ENCODE measurements at regions not wholly inside any gene's neighbourhood (a gene's known extent, or its start where the extent isn't known, plus 50 kb on each side); places are given as distances from the start of the nearest gene placed in this dataset.

DNA sequence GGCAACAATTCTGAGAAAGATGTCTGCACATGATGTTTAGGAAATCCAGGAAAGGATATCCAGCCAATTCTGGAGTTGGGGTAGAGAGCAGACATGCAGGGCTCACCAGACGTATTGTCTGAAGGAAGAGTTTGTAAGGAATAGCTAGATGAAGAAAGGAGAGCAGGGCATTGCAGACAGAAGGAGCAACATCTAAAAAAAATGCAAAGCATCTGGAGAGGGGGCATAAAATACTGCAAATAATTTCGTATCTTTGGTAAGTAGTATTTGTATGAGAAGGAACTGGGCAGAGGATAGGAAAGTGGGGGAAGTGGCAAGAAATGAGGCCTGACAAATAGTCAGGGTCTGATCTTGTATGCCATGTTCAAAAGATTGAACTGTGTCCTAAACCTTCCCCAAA, 74.8 kb downstream of the MACIR start:
- Mint-ChIP-seq H3K27ac (ENCODE audit: unreplicated experiment) (no peak overlapping the region), H3K36me3 (ENCODE audit: low read depth, unreplicated experiment) (no peaks in the 10 kb centered on the region), H3K4me3 (ENCODE audit: unreplicated experiment) (no peak overlapping the region), H3K9me3 (ENCODE audit: unreplicated experiment) (no peaks in the 10 kb centered on the region), H3K4me1 (ENCODE audit: low read depth, unreplicated experiment) (no peaks in the 10 kb centered on the region), H3K27me3 (ENCODE audit: low read depth, unreplicated experiment) (peaks cover 5% of the 10 kb centered on the region)
- no peak overlapping the region for H3K4me2 ChIP-seq (ENCODE audit: low read length)
- H3K9ac ChIP-seq (ENCODE audit: low read length): no peak overlapping the region
- TF ChIP-seq, protein P1, sequence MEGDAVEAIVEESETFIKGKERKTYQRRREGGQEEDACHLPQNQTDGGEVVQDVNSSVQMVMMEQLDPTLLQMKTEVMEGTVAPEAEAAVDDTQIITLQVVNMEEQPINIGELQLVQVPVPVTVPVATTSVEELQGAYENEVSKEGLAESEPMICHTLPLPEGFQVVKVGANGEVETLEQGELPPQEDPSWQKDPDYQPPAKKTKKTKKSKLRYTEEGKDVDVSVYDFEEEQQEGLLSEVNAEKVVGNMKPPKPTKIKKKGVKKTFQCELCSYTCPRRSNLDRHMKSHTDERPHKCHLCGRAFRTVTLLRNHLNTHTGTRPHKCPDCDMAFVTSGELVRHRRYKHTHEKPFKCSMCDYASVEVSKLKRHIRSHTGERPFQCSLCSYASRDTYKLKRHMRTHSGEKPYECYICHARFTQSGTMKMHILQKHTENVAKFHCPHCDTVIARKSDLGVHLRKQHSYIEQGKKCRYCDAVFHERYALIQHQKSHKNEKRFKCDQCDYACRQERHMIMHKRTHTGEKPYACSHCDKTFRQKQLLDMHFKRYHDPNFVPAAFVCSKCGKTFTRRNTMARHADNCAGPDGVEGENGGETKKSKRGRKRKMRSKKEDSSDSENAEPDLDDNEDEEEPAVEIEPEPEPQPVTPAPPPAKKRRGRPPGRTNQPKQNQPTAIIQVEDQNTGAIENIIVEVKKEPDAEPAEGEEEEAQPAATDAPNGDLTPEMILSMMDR (IDR thresholded peaks at IDR 0.05; ENCODE audit: insufficient read depth, low read depth, low read length): no peak
- no peak for TF ChIP-seq EZH2 (IDR thresholded peaks at IDR 0.05; ENCODE audit: insufficient read depth, low read length)
- H3K27ac ChIP-seq (ENCODE audit: low read depth, low read length): no peak overlapping the region
- peak; percentile 20 for FAIRE-seq
- no peaks in the 10 kb centered on the region for H3K27me3 ChIP-seq (ENCODE audit: insufficient read depth, low read length)
- H3K36me3 ChIP-seq (ENCODE audit: insufficient read depth, low read length): no peaks in the 10 kb centered on the region
- no peak overlapping the region for H2AFZ ChIP-seq (ENCODE audit: low read depth, low read length)
- DNase-seq (ENCODE audit: low read depth): no peak
- H3K9me3 ChIP-seq (ENCODE audit: insufficient read depth, low read depth, low read length): no peaks in the 10 kb centered on the region
- no peaks in the 10 kb centered on the region for H3K4me1 ChIP-seq (ENCODE audit: insufficient read depth, low read length)
- no peak overlapping the region for H3K4me3 ChIP-seq (ENCODE audit: insufficient read depth, low read depth, low read length)
- H4K20me1 ChIP-seq (ENCODE audit: insufficient read depth, low read length): no peaks in the 10 kb centered on the region
- no peaks in the 10 kb centered on the region for H3K79me2 ChIP-seq (ENCODE audit: insufficient read depth, low read length)

DNA sequence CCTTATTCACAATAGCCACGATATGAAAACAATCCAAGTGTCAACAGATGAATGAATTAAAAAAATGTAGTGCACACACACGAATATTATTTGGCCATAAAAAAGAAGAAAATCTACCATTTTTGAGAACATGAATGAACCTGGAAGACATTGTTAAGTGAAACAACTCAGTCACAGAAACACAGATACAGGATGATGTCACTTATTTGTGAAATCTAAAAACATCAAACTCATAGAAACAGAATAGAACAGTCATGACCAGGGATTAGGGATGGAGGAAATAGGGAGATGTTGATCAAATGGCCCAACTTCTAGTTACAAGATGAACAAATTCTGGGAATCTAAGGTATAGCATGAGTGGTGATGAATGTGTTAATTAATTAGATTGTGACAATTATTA, 72.3 kb downstream of the MACIR start:
- Histone ChIP-seq H3K27me3 (ENCODE audit: insufficient read depth, low read length) (no peaks in the 10 kb centered on the region), H3K4me1 (ENCODE audit: insufficient read depth, low read length) (no peaks in the 10 kb centered on the region), H3K79me2 (ENCODE audit: insufficient read depth, low read length) (no peaks in the 10 kb centered on the region), H3K36me3 (ENCODE audit: insufficient read depth, low read length) (no peaks in the 10 kb centered on the region), H3K4me3 (ENCODE audit: insufficient read depth, low read depth, low read length) (no peak overlapping the region), H2AFZ (ENCODE audit: low read depth, low read length) (no peak overlapping the region), H4K20me1 (ENCODE audit: insufficient read depth, low read length) (no peaks in the 10 kb centered on the region), H3K4me2 (ENCODE audit: low read length) (no peak overlapping the region), H3K9me3 (ENCODE audit: insufficient read depth, low read depth, low read length) (no peaks in the 10 kb centered on the region), H3K9ac (ENCODE audit: low read length) (no peak overlapping the region), H3K27ac (ENCODE audit: low read depth, low read length) (no peak overlapping the region)
- Mint-ChIP-seq H3K36me3 (ENCODE audit: low read depth, unreplicated experiment) (no peaks in the 10 kb centered on the region), H3K9me3 (ENCODE audit: unreplicated experiment) (no peaks in the 10 kb centered on the region), H3K4me1 (ENCODE audit: low read depth, unreplicated experiment) (no peaks in the 10 kb centered on the region), H3K27ac (ENCODE audit: unreplicated experiment) (no peak overlapping the region), H3K27me3 (ENCODE audit: low read depth, unreplicated experiment) (peaks cover 5% of the 10 kb centered on the region), H3K4me3 (ENCODE audit: unreplicated experiment) (no peak overlapping the region)
- DNase-seq (ENCODE audit: low read depth) (no peak), FAIRE-seq (no peak)
- TF ChIP-seq, protein P1 (IDR thresholded peaks at IDR 0.05; ENCODE audit: insufficient read depth, low read depth, low read length): no peak
- TF ChIP-seq EZH2 (IDR thresholded peaks at IDR 0.05; ENCODE audit: insufficient read depth, low read length): no peak

Data from astrocyte (in vitro differentiated cells and primary cell).